Upper lobe of left lung (tissue), 4 donors: ENCODE measurements at regions not wholly inside any gene's neighbourhood (a gene's known extent, or its start where the extent isn't known, plus 50 kb on each side); places are given as distances from the start of the nearest gene placed in this dataset.

Experiments
- EP300 ChIP-seq, 4 donors: sonication (generic); formaldehyde crosslinking; IDR thresholded peaks; one replicate each; pipeline ENCODE4 v1.5.1; 2017; ENCODE audit warnings: antibody characterized with exemption in 4 of 4, control low read depth in 2 of 4
- POLR2A ChIP-seq, 4 donors: fragments of 450-650 bp; IDR thresholded peaks; one replicate each; pipeline ENCODE4 v1.5.1; 2016 to 2017; ENCODE audit warnings: antibody characterized with exemption in 4 of 4, mild to moderate bottlenecking in 2 of 4
- POLR2AphosphoS5 ChIP-seq, 2 donors: sonication (generic); formaldehyde crosslinking; IDR thresholded peaks; one replicate each; pipeline ENCODE4 v1.5.1; 2017; ENCODE audit warnings: antibody characterized with exemption in 2 of 2
- TF ChIP-seq, protein P1 (sequence below), 6 experiments: fragments of 450-650 bp in 4 of 6; fragments of 200-600 bp in 2 of 6; sonication (generic) in 2 of 6; IDR thresholded peaks; one replicate each; pipeline ENCODE4 v1.5.1; 2016 to 2019; ENCODE audit warnings: antibody characterized with exemption in 6 of 6

DNA sequence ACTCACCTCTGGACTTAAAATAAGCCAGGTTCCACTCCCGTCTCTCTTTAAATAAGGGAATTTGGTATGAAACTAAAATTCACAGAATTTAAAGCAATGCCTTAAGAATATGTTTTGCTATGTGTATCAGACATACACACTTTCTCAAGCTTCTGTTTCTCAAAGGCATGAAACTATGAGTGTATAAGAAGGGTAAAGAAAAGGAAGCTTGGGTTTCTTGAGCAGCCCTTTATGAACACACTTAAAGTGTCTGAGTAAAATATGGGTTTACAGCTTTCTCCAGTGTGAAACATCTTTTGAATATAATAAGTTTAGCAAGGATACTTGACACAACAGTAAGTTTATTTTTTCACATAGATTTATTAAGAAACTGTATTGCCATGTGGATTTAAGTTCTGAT lies 370.5 kb downstream of the TMA16 start:
- TF ChIP-seq, protein P1, sequence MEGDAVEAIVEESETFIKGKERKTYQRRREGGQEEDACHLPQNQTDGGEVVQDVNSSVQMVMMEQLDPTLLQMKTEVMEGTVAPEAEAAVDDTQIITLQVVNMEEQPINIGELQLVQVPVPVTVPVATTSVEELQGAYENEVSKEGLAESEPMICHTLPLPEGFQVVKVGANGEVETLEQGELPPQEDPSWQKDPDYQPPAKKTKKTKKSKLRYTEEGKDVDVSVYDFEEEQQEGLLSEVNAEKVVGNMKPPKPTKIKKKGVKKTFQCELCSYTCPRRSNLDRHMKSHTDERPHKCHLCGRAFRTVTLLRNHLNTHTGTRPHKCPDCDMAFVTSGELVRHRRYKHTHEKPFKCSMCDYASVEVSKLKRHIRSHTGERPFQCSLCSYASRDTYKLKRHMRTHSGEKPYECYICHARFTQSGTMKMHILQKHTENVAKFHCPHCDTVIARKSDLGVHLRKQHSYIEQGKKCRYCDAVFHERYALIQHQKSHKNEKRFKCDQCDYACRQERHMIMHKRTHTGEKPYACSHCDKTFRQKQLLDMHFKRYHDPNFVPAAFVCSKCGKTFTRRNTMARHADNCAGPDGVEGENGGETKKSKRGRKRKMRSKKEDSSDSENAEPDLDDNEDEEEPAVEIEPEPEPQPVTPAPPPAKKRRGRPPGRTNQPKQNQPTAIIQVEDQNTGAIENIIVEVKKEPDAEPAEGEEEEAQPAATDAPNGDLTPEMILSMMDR (IDR thresholded peaks at IDR 0.05), result no peak
- no peak for TF ChIP-seq POLR2A (IDR thresholded peaks at IDR 0.05)
- no peak for TF ChIP-seq POLR2AphosphoS5 (IDR thresholded peaks at IDR 0.05)
- no peak for TF ChIP-seq EP300 (IDR thresholded peaks at IDR 0.05)
